Astrocyte of the cerebellum (primary cell): ENCODE measurements at regions not wholly inside any gene's neighbourhood (a gene's known extent, or its start where the extent isn't known, plus 50 kb on each side); places are given as distances from the start of the nearest gene placed in this dataset.
"Not testable (repeated sequence)": the region's sequence is repeated elsewhere in the genome, so short reads cannot be mapped to it uniquely, and the experiment has no call there.

ENCODE experiments used
- DNase-seq: peaks from one replicate; pipeline ENCODE4 v3.0.0-alpha.2; 2011; ENCODE audit warnings: low read depth
- H3K4me3 ChIP-seq: 2 replicates; pipeline ENCODE4 v1.5.1; 2011; ENCODE audit warnings: mild to moderate bottlenecking, low read depth, low read length, moderate library complexity
- in situ Hi-C: cut with HindIII; loops from 2 replicates; pipeline ENCODE4 v1.10.0; 2017; ENCODE audit warnings: low sequenced_read_pairs
- TF ChIP-seq, protein P1 (sequence below): IDR thresholded peaks from 2 replicates; pipeline ENCODE4 v1.5.1; 2012; ENCODE audit warnings: low read length, low read depth, moderate library complexity, mild to moderate bottlenecking; ENCODE audit errors: missing control alignments

DNA sequence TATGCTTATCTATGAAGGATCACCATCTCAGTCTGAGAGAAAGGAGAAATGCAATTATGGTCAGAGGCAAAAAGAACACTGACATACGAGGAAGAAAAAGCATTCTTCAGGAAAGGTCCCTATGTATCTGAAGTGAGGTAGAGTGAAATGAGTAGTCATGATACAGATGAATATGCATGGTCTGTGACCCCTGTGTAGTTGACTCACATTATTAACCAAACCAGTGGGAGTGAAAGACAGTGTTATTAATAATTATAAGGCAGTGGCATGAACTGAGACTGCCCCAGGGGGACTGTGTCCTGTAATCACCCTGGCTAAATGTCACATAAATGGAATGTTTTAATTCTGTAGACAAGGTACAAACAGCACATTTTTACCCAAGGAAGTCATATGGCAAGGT lies 1320.2 kb upstream of the PCDH9 start:
- H3K4me3 ChIP-seq, result no peak overlapping the region
- DNase-seq, result no peak
- TF ChIP-seq, protein P1, sequence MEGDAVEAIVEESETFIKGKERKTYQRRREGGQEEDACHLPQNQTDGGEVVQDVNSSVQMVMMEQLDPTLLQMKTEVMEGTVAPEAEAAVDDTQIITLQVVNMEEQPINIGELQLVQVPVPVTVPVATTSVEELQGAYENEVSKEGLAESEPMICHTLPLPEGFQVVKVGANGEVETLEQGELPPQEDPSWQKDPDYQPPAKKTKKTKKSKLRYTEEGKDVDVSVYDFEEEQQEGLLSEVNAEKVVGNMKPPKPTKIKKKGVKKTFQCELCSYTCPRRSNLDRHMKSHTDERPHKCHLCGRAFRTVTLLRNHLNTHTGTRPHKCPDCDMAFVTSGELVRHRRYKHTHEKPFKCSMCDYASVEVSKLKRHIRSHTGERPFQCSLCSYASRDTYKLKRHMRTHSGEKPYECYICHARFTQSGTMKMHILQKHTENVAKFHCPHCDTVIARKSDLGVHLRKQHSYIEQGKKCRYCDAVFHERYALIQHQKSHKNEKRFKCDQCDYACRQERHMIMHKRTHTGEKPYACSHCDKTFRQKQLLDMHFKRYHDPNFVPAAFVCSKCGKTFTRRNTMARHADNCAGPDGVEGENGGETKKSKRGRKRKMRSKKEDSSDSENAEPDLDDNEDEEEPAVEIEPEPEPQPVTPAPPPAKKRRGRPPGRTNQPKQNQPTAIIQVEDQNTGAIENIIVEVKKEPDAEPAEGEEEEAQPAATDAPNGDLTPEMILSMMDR, result no peak
- in situ Hi-C loops, result no loop called here

DNA sequence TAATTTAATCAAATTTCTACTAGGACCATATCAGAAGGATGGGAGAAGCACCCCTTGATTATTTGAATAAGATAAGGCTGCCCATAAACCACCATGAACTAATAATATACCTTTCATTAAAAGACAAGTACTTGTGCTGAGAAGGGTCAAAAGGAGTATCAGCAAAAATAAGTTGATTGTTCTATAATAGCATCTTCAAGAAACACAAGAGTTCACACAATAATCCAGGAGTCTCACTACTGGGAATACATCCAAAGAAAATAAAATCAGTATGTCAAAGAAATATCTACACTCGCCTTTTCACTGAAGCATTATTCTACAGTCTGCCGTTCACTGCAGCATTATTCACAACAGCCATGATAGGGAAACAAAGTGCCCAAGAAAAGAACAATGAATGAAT lies 1310.1 kb upstream of the PCDH9 start:
- in situ Hi-C loops, result no loop called here
- H3K4me3 ChIP-seq, result no peak overlapping the region
- TF ChIP-seq, protein P1, result no peak
- DNase-seq, result no peak

DNA sequence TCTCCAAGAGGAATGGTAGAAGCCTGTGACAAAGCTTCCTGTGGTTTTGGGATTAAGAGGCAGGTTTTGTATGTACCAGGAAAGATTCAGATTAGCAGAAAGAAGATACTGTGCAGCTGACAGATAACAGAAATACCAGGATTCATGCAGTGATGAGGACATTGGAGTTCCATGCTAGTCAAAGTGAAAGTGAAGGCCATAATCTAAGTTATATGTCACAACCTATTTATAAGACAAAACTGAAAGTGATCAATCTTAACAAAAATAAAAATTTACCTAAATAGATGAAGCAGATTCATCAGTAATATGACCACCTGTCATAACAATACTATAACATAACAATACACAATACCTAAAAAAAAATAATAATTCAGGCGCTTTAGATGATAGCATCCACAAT lies 1305.2 kb upstream of the PCDH9 start:
- DNase-seq, result no peak
- TF ChIP-seq, protein P1, result no peak
- in situ Hi-C loops, result no loop called here
- no peak overlapping the region for H3K4me3 ChIP-seq

GRCh38 chr13:68527167-68527566 lies 1297.0 kb upstream of the PCDH9 start:
- in situ Hi-C loops, H3K4me3 ChIP-seq, DNase-seq: not testable (repeated sequence)

DNA sequence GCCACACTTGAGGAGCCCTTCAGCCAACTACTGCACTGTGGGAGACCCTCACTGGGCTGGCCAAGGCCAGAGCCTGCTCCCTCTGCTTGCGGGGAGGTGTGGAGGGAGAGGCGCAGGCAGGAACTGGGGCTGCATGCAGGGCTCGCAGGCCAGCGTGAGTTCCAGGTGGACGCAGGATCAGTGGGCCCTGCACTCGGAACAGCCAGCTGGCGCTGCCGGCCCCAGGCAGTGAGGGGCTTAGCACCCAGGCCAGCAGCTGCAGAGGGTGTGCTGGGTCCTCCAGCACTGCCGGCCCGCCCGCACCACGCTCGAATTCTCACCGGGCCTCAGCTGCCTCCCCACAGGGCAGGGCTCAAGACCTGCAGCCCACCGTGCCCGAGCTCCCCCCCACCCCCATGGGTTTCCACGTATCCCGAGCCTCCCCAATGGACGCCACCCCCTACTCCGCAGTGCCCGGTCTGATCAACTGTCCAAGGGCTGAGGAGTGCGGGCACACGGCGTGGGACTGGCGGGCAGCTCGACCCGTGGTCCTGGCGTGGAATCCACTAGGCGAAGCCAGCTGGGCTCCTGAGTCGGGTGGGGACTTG lies 1293.8 kb upstream of the PCDH9 start:
- in situ Hi-C loops, result no loop called here
- TF ChIP-seq, protein P1, result no peak
- DNase-seq, result no peak
- no peak overlapping the region for H3K4me3 ChIP-seq

- DNase-seq, result no peak
- TF ChIP-seq, protein P1, result no peak
- in situ Hi-C loops, result no loop called here
- no peak overlapping the region for H3K4me3 ChIP-seq
Observed at GRCh38 chr13:68522184-68522583, 1292.0 kb upstream of the PCDH9 start.

DNA sequence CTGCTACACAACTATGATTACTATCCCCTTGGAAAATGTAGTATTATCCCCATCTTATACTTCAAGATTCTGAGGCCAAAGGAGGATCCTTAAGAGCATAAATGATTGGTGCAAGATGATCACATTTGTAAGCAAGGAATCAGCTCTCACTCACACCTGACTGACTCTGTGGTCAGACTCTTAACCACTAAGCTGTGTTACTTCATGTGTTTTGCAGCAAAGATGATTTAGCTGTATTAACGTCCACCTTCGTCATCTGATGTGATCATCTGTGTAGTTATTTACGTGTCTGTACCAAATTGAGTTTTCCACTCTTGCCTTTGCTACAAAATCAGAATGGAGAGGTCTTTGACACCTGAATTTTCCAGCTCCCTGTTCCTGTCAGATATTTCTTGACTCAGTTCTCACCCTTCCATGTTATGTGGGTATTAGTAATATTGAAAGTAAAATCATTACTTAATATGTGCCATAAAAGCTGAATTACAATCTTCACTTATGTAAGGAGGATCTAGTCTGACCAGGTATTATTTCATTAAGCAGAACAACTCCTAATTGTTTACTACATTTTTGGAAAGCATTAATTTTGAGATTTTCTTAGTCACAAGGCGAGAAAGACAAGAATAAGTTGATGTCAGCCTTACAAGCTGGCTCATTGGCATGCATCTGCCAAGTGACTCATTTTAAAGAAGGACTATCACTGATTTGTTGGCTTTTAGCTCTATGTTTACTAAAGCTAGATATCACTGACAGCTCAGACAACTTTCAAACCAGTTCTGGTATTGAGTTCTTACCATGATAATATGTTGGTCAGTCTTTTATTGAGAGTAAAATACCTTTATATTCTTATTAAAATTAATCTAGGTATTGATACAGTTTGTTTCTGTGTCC lies 1279.8 kb upstream of the PCDH9 start:
- no peak overlapping the region for H3K4me3 ChIP-seq
- in situ Hi-C loops, result no loop called here

More for the DNA sequence above, 1279.8 kb upstream of the PCDH9 start:
- no peak for DNase-seq
- TF ChIP-seq, protein P1, result no peak
